PFSK-1 (cell line): ENCODE measurements at regions not wholly inside any gene's neighbourhood (a gene's known extent, or its start where the extent isn't known, plus 50 kb on each side); places are given as distances from the start of the nearest gene placed in this dataset.

Experiments
- FOXP2 ChIP-seq: optimal IDR thresholded peaks from 2 replicates; pipeline ENCODE3; 2011; ENCODE audit warnings: borderline replicate concordance, control low read depth, inconsistent platforms; ENCODE audit not compliant: insufficient read depth; ENCODE audit errors: extremely low read length, extremely low read depth
- POLR2AphosphoS5 ChIP-seq: IDR thresholded peaks from 2 replicates; pipeline ENCODE4 v1.6.1; 2012; ENCODE audit warnings: low read depth, mild to moderate bottlenecking, control low read depth, low read length, moderate library complexity
- REST ChIP-seq, 2 experiments: IDR thresholded peaks; 2 replicates each; pipeline versions ENCODE4 v1.6.1 to v1.8.0; 2011 to 2012; ENCODE audit warnings: low read depth in 2 of 2, low read length in 2 of 2, control low read depth in 1 of 2, inconsistent platforms in 1 of 2, mild to moderate bottlenecking in 1 of 2, moderate library complexity in 1 of 2; ENCODE audit not compliant: insufficient read depth in 1 of 2
- SIN3A ChIP-seq: IDR thresholded peaks from 2 replicates; pipeline ENCODE4 v1.6.1; 2012; ENCODE audit warnings: mild to moderate bottlenecking, low read length, moderate library complexity, borderline replicate concordance; ENCODE audit not compliant: insufficient read depth
- TAF1 ChIP-seq: IDR thresholded peaks from 2 replicates; pipeline ENCODE4 v1.6.1; 2012; ENCODE audit warnings: low read length, control low read depth, borderline replicate concordance; ENCODE audit not compliant: insufficient read depth

- TF ChIP-seq TAF1: no peak
- TF ChIP-seq FOXP2: no peak
- TF ChIP-seq SIN3A: no peak
- TF ChIP-seq POLR2AphosphoS5: no peak
- no peak for TF ChIP-seq REST (IDR thresholded peaks at IDR 0.05; ENCODE audit: insufficient read depth in 1 of 2, low read depth in 2 of 2, low read length in 2 of 2)
These were observed 194.4 kb downstream of the COX18 start for GRCh38 chr4:72875138-72875537.

GRCh38 chr4:72864898-72865297, 204.6 kb downstream of the COX18 start:
- TF ChIP-seq REST (IDR thresholded peaks at IDR 0.05; ENCODE audit: insufficient read depth in 1 of 2, low read depth in 2 of 2, low read length in 2 of 2): no peak
- TF ChIP-seq TAF1: no peak
- no peak for TF ChIP-seq POLR2AphosphoS5
- no peak for TF ChIP-seq SIN3A
- no peak for TF ChIP-seq FOXP2

- TF ChIP-seq FOXP2 (no peak), REST (IDR thresholded peaks at IDR 0.05; ENCODE audit: insufficient read depth in 1 of 2, low read depth in 2 of 2, low read length in 2 of 2) (no peak), POLR2AphosphoS5 (no peak), SIN3A (no peak), TAF1 (no peak)
These were observed 208.8 kb downstream of the COX18 start for GRCh38 chr4:72860766-72861165.

- TF ChIP-seq TAF1 (no peak), SIN3A (no peak), POLR2AphosphoS5 (no peak), REST (IDR thresholded peaks at IDR 0.05; ENCODE audit: insufficient read depth in 1 of 2, low read depth in 2 of 2, low read length in 2 of 2) (no peak), FOXP2 (no peak)
These were observed 211.2 kb downstream of the COX18 start for GRCh38 chr4:72858328-72858727.

- TF ChIP-seq POLR2AphosphoS5 (no peak), TAF1 (no peak), SIN3A (no peak), FOXP2 (no peak), REST (IDR thresholded peaks at IDR 0.05; ENCODE audit: insufficient read depth in 1 of 2, low read depth in 2 of 2, low read length in 2 of 2) (no peak)
These were observed 211.7 kb downstream of the COX18 start for GRCh38 chr4:72857787-72858186.
